H1 (cell line): ENCODE measurements at regions not wholly inside any gene's neighbourhood (a gene's known extent, or its start where the extent isn't known, plus 50 kb on each side); places are given as distances from the start of the nearest gene placed in this dataset.

Experiments used
- CTCF ChIA-PET: fragments of 300-600 bp; sonication (Branson Sonifier 250); formaldehyde crosslinking; loops from one replicate; lab custom pipeline; 2021; ENCODE audit not compliant: partially characterized antibody; lab: Charles Lee
- POLR2A ChIA-PET: fragments of 300-600 bp; sonication (Branson Sonifier 250); formaldehyde crosslinking; loops from one replicate; lab custom pipeline; 2021; ENCODE audit warnings: inconsistent platforms; ENCODE audit not compliant: partially characterized antibody; lab: Charles Lee
- DNase-seq, 2 experiments: peaks; one replicate each; pipeline versions ENCODE4 v3.0.0 to v3.0.0-alpha.2; 2010 to 2022; ENCODE audit warnings: low spot score in 2 of 2, low read depth in 1 of 2, mixed read lengths in 1 of 2
- FAIRE-seq: peaks from 2 replicates; lab custom pipeline; 2011; peaks lifted over from hg19 to GRCh38; lab: Jason Lieb, UNC
- H2AFZ ChIP-seq: 2 replicates; pipeline ENCODE4 v1.8.1; 2012; ENCODE audit warnings: low read length, inconsistent platforms
- H2AK5ac ChIP-seq: 2 replicates; pipeline ENCODE4 v1.6.1; 2013; ENCODE audit warnings: low read depth, low read length
- H2BK120ac ChIP-seq: replicated peaks from 2 replicates; pipeline ENCODE3; 2013; ENCODE audit warnings: low read depth, low read length, inconsistent platforms
- H2BK12ac ChIP-seq: 2 replicates; pipeline ENCODE4 v1.6.1; 2013; ENCODE audit warnings: low read depth, low read length
- H2BK15ac ChIP-seq: 2 replicates; pipeline ENCODE4 v1.6.1; 2013; ENCODE audit warnings: low read length
- H2BK20ac ChIP-seq: 2 replicates; pipeline ENCODE4 v1.6.1; 2013; ENCODE audit warnings: low read length
- H2BK5ac ChIP-seq: 2 replicates; pipeline ENCODE4 v1.6.1; 2013; ENCODE audit warnings: low read depth, low read length
- H3K14ac ChIP-seq: 2 replicates; pipeline ENCODE4 v1.6.1; 2013; ENCODE audit warnings: inconsistent platforms; ENCODE audit not compliant: insufficient read length
- H3K18ac ChIP-seq: 2 replicates; pipeline ENCODE4 v1.6.1; 2013; ENCODE audit warnings: low read length; ENCODE audit errors: extremely low read depth
- H3K23ac ChIP-seq: 2 replicates; pipeline ENCODE4 v1.6.1; 2013; ENCODE audit warnings: inconsistent platforms; ENCODE audit not compliant: insufficient read length
- H3K23me2 ChIP-seq: 2 replicates; pipeline ENCODE4 v1.6.1; 2013; ENCODE audit warnings: low read depth, low read length
- H3K27ac ChIP-seq: 2 replicates; pipeline ENCODE4 v1.6.1; 2011; ENCODE audit warnings: low read depth, low read length, inconsistent platforms
- H3K27me3 ChIP-seq, 4 experiments: replicated peaks in 1 of 4; 1 replicate in 1 of 4; 2 replicates in 3 of 4; pipeline versions ENCODE4 v1.6.1 to v1.8.1; 2011 to 2013; ENCODE audit warnings: low read length in 3 of 4, mild to moderate bottlenecking in 3 of 4, inconsistent platforms in 2 of 4, mixed read lengths in 2 of 4, moderate library complexity in 1 of 4; ENCODE audit not compliant: control insufficient read depth in 3 of 4, insufficient read depth in 3 of 4; ENCODE audit errors: extremely low read depth in 1 of 4
- H3K36me3 ChIP-seq, 4 experiments: 2 replicates each; pipeline versions ENCODE4 v1.6.1 to v1.8.1; 2011 to 2013; ENCODE audit warnings: mild to moderate bottlenecking in 4 of 4, low read length in 3 of 4, moderate library complexity in 2 of 4, control low read depth in 1 of 4, inconsistent platforms in 1 of 4; ENCODE audit not compliant: insufficient read depth in 4 of 4, control insufficient read depth in 2 of 4
- H3K4ac ChIP-seq: replicated peaks from 2 replicates; pipeline ENCODE3; 2013; ENCODE audit warnings: low read length, low read depth, mixed read lengths, inconsistent platforms; ENCODE audit not compliant: insufficient read length
- H3K4me1 ChIP-seq, 4 experiments: replicated peaks in 1 of 4; 1 replicate in 1 of 4; 2 replicates in 3 of 4; pipeline versions ENCODE4 v1.6.1 to v1.8.1; 2011 to 2013; ENCODE audit warnings: low read length in 3 of 4, inconsistent platforms in 2 of 4, mixed read lengths in 1 of 4; ENCODE audit not compliant: insufficient read depth in 4 of 4, control insufficient read depth in 3 of 4
- H3K4me2 ChIP-seq, 2 experiments: 2 replicates each; pipeline versions ENCODE4 v1.6.1 to v1.8.1; 2011 to 2013; ENCODE audit warnings: low read depth in 2 of 2, low read length in 2 of 2, control low read depth in 1 of 2, inconsistent platforms in 1 of 2, mild to moderate bottlenecking in 1 of 2; ENCODE audit not compliant: insufficient read depth in 1 of 2
- H3K4me3 ChIP-seq, 4 experiments: fragments of 200-600, 300-600 bp in 1 of 4; sonication (generic), shearing (Covaris generic), sonication (Bioruptor Twin) in 1 of 4; 2 replicates each; pipeline versions ENCODE4 v1.5.1 to v1.8.1; 2011 to 2016; ENCODE audit warnings: low read length in 4 of 4, low read depth in 3 of 4, control low read depth in 2 of 4, inconsistent platforms in 2 of 4, mild to moderate bottlenecking in 2 of 4, mixed read lengths in 1 of 4, moderate library complexity in 1 of 4; ENCODE audit not compliant: insufficient read depth in 2 of 4; ENCODE audit errors: extremely low read depth in 1 of 4
- H3K56ac ChIP-seq: replicated peaks from 2 replicates; pipeline ENCODE3; 2013; ENCODE audit warnings: low read depth, mild to moderate bottlenecking, mixed read lengths, low read length, inconsistent platforms; ENCODE audit not compliant: insufficient read length
- H3K79me1 ChIP-seq: 2 replicates; pipeline ENCODE4 v1.6.1; 2013; ENCODE audit warnings: low read depth, low read length, control low read depth
- H3K79me2 ChIP-seq, 2 experiments: 2 replicates each; pipeline versions ENCODE4 v1.6.1 to v1.8.1; 2012 to 2013; ENCODE audit warnings: low read length in 2 of 2, mild to moderate bottlenecking in 2 of 2, inconsistent platforms in 1 of 2; ENCODE audit not compliant: insufficient read depth in 2 of 2, control insufficient read depth in 1 of 2
- H3K9ac ChIP-seq, 4 experiments: replicated peaks in 1 of 4; 1 replicate in 1 of 4; 2 replicates in 3 of 4; pipeline versions ENCODE4 v1.6.1 to v1.8.1; 2011 to 2013; ENCODE audit warnings: low read depth in 3 of 4, low read length in 3 of 4, control low read depth in 2 of 4, mild to moderate bottlenecking in 2 of 4, moderate library complexity in 2 of 4, inconsistent platforms in 1 of 4; ENCODE audit errors: extremely low read depth in 1 of 4
- H3K9me3 ChIP-seq, 2 experiments: 2 replicates each; pipeline versions ENCODE4 v1.6.1 to v1.8.1; 2012 to 2013; ENCODE audit warnings: mild to moderate bottlenecking in 2 of 2, moderate library complexity in 2 of 2, control low read depth in 1 of 2, inconsistent platforms in 1 of 2, low read depth in 1 of 2, low read length in 1 of 2, mixed read lengths in 1 of 2; ENCODE audit not compliant: insufficient read depth in 2 of 2
- H4K20me1 ChIP-seq, 2 experiments: replicated peaks in 1 of 2; 2 replicates each; pipeline versions ENCODE3 to v1.8.1; 2011 to 2013; ENCODE audit warnings: inconsistent platforms in 2 of 2, low read length in 2 of 2, mild to moderate bottlenecking in 1 of 2; ENCODE audit not compliant: insufficient read depth in 2 of 2, control insufficient read depth in 1 of 2
- H4K5ac ChIP-seq: 2 replicates; pipeline ENCODE4 v1.6.1; 2013; ENCODE audit warnings: low read length, low read depth, mixed read lengths, inconsistent platforms; ENCODE audit not compliant: insufficient read length
- H4K8ac ChIP-seq: 2 replicates; pipeline ENCODE4 v1.8.0; 2013; ENCODE audit warnings: mild to moderate bottlenecking, moderate library complexity, low read length, inconsistent platforms; ENCODE audit not compliant: insufficient read depth; ENCODE audit errors: extremely low read depth
- H4K91ac ChIP-seq: replicated peaks from 2 replicates; pipeline ENCODE3; 2013; ENCODE audit warnings: low read length, mixed read lengths, inconsistent platforms; ENCODE audit not compliant: insufficient read length
- CHD2 ChIP-seq: IDR thresholded peaks from 2 replicates; pipeline ENCODE4 v1.6.1; 2012; ENCODE audit warnings: low read length, improper control_type of control experiment
- HDAC6 ChIP-seq: IDR thresholded peaks from one replicate; pipeline ENCODE4 v1.7.1; 2012; ENCODE audit warnings: low read depth, mild to moderate bottlenecking, inconsistent platforms, low read length, moderate library complexity
- JUN ChIP-seq: IDR thresholded peaks from 2 replicates; pipeline ENCODE4 v1.6.1; 2011; ENCODE audit warnings: low read depth, mild to moderate bottlenecking, improper control_type of control experiment, low read length
- PHF8 ChIP-seq: fragments of 200-600 bp; sonication (generic); conservative IDR thresholded peaks from 2 replicates; pipeline ENCODE4 v1.7.1; 2012; ENCODE audit warnings: low read depth, mild to moderate bottlenecking, inconsistent platforms, low read length, moderate library complexity
- POLR2A ChIP-seq, 2 experiments: IDR thresholded peaks; 1 replicate in 1 of 2; 2 replicates in 1 of 2; pipeline ENCODE4 v1.6.1; 2011; ENCODE audit warnings: low read depth in 2 of 2, low read length in 2 of 2, mild to moderate bottlenecking in 2 of 2; ENCODE audit errors: control extremely low read depth in 1 of 2
- POU5F1 ChIP-seq: IDR thresholded peaks from 2 replicates; pipeline ENCODE4 v1.6.1; 2011; ENCODE audit warnings: low read depth, mild to moderate bottlenecking, low read length, moderate library complexity
- RNF2 ChIP-seq: fragments of 200-900, 300-1000 bp; sonication (generic); IDR thresholded peaks from 2 replicates; pipeline ENCODE4 v1.7.1; 2016; ENCODE audit warnings: borderline replicate concordance, low read depth, mild to moderate bottlenecking, antibody characterized with exemption, low read length; ENCODE audit not compliant: poor library complexity, severe bottlenecking; ENCODE audit errors: missing control alignments
- SRF ChIP-seq: IDR thresholded peaks from 2 replicates; pipeline ENCODE4 v1.6.1; 2011; ENCODE audit warnings: mild to moderate bottlenecking, low read depth, low read length, moderate library complexity
- WGBS, 2 experiments: shearing (Covaris generic) in 1 of 2; methylation state at CpG; one replicate each; pipeline versions ENCODE4 v1.1.6 to v1.1.7; 2013 to 2015; ENCODE audit warnings: low lambda C conversion rate in 2 of 2, mixed read lengths in 2 of 2, inconsistent platforms in 1 of 2, low coverage in 1 of 2, missing lambda C conversion rate in 1 of 2; ENCODE audit not compliant: insufficient replicate concordance in 2 of 2, insufficient coverage in 1 of 2, insufficient read length in 1 of 2; ENCODE audit errors: extremely low coverage in 1 of 2, missing lambda C conversion rate in 1 of 2; 5-methylcytosine and 5-hydroxymethylcytosine counted together
- TF ChIP-seq, protein P1 (sequence below): IDR thresholded peaks from 2 replicates; pipeline ENCODE4 v1.6.1; 2011; ENCODE audit warnings: low read depth, mild to moderate bottlenecking, low read length; ENCODE audit not compliant: insufficient read depth
- TF ChIP-seq, protein P2 (sequence below): IDR thresholded peaks from 2 replicates; pipeline ENCODE4 v1.6.1; 2011; ENCODE audit warnings: low read length, improper control_type of control experiment
- TF ChIP-seq, protein P3 (sequence below): IDR thresholded peaks from 2 replicates; pipeline ENCODE4 v1.6.1; 2012; ENCODE audit warnings: low read length, inconsistent platforms

DNA sequence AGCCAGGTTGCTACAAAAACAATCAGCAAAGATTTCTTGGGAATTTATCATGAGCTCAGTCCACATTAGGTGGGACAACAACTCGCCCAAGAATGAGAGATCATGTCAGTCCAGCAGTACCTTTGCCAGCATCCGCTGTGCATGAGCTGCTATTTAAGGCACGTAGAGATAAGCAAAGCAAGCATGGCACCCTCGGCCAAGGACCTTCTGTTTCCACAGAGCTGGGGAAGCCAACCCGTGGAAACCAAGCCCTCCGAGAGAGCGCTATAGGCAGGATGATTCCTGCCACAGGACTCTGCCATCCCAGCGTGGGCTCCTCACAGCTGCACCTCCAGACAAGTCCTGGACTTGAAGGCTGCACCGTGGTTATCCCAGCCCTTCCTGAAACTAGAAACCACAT lies 189.5 kb upstream of the PPP1R26 start:
- Histone ChIP-seq H3K79me2 (no peaks in the 10 kb centered on the region), H3K4ac (peak overlapping the region; percentile 33), H2BK12ac (peak overlapping the region; percentile 44; the same call in 1 of the 2 replicates), H3K36me3 (no peaks in the 10 kb centered on the region), H3K27me3 (no peaks in the 10 kb centered on the region), H3K56ac (no peak overlapping the region), H3K9me3 (peaks cover 0 to 9% of the 10 kb centered on the region in 2 experiments; a peak in 1 of 4 replicates), H3K4me1 (peaks cover 0 to 1% (median 0%) of the 10 kb centered on the region in 4 experiments; a peak in 2 of 7 replicates), H3K4me3 (no peak overlapping the region), H2AFZ (no peak overlapping the region), H4K20me1 (no peaks in the 10 kb centered on the region), H4K8ac (no peak overlapping the region), H2BK15ac (no peak overlapping the region; the same call in 1 of the 2 replicates), H2AK5ac (no peak overlapping the region), H3K14ac (no peak overlapping the region), H4K91ac (no peak overlapping the region), H3K9ac (no peak overlapping the region), H3K79me1 (no peaks in the 10 kb centered on the region), H2BK20ac (no peak overlapping the region), H2BK5ac (no peak overlapping the region), H2BK120ac (no peak overlapping the region), H3K23ac (no peak overlapping the region), H3K27ac (no peak overlapping the region), H4K5ac (no peak overlapping the region), H3K23me2 (no peaks in the 10 kb centered on the region), H3K4me2 (no peak overlapping the region), H3K18ac (no peak overlapping the region)
- WGBS, 2 experiments: 88% methylated on average over 8 of the region's 9 CpGs; no CpG with 5 or more reads in 1 of the 2 experiments
- FAIRE-seq (no peak), DNase-seq (no peak)
- CTCF ChIA-PET: interaction anchor here (0.9 to 2.6 kb wide), 4 partner anchors 8 to 123 kb away, joined by 3 to 9 read pairs (median 3); no protein-coding TSS in a partner anchor
- POLR2A ChIA-PET: no interaction called here
- TF ChIP-seq HDAC6 (no peak), CHD2 (no peak), POLR2A (IDR thresholded peaks at IDR 0.05; ENCODE audit: control extremely low read depth in 1 of 2, low read depth in 2 of 2, low read length in 2 of 2) (no peak), POU5F1 (no peak), RNF2 (no peak), PHF8 (no peak), JUN (no peak), SRF (no peak)
- TF ChIP-seq, protein P1, sequence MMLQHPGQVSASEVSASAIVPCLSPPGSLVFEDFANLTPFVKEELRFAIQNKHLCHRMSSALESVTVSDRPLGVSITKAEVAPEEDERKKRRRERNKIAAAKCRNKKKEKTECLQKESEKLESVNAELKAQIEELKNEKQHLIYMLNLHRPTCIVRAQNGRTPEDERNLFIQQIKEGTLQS: no peak
- TF ChIP-seq, protein P2, sequence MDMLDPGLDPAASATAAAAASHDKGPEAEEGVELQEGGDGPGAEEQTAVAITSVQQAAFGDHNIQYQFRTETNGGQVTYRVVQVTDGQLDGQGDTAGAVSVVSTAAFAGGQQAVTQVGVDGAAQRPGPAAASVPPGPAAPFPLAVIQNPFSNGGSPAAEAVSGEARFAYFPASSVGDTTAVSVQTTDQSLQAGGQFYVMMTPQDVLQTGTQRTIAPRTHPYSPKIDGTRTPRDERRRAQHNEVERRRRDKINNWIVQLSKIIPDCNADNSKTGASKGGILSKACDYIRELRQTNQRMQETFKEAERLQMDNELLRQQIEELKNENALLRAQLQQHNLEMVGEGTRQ: no peak
- TF ChIP-seq, protein P3, sequence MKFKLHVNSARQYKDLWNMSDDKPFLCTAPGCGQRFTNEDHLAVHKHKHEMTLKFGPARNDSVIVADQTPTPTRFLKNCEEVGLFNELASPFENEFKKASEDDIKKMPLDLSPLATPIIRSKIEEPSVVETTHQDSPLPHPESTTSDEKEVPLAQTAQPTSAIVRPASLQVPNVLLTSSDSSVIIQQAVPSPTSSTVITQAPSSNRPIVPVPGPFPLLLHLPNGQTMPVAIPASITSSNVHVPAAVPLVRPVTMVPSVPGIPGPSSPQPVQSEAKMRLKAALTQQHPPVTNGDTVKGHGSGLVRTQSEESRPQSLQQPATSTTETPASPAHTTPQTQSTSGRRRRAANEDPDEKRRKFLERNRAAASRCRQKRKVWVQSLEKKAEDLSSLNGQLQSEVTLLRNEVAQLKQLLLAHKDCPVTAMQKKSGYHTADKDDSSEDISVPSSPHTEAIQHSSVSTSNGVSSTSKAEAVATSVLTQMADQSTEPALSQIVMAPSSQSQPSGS: no peak
